GM12873 (cell line): ENCODE measurements at regions not wholly inside any gene's neighbourhood (a gene's known extent, or its start where the extent isn't known, plus 50 kb on each side); places are given as distances from the start of the nearest gene placed in this dataset.

Experiments used
- CTCF ChIP-seq: IDR thresholded peaks from 2 replicates; pipeline ENCODE4 v1.5.1; 2012; ENCODE audit warnings: low read depth, mild to moderate bottlenecking, moderate library complexity, low read length, control low read depth; ENCODE audit not compliant: insufficient read depth; ENCODE audit errors: missing control alignments

DNA sequence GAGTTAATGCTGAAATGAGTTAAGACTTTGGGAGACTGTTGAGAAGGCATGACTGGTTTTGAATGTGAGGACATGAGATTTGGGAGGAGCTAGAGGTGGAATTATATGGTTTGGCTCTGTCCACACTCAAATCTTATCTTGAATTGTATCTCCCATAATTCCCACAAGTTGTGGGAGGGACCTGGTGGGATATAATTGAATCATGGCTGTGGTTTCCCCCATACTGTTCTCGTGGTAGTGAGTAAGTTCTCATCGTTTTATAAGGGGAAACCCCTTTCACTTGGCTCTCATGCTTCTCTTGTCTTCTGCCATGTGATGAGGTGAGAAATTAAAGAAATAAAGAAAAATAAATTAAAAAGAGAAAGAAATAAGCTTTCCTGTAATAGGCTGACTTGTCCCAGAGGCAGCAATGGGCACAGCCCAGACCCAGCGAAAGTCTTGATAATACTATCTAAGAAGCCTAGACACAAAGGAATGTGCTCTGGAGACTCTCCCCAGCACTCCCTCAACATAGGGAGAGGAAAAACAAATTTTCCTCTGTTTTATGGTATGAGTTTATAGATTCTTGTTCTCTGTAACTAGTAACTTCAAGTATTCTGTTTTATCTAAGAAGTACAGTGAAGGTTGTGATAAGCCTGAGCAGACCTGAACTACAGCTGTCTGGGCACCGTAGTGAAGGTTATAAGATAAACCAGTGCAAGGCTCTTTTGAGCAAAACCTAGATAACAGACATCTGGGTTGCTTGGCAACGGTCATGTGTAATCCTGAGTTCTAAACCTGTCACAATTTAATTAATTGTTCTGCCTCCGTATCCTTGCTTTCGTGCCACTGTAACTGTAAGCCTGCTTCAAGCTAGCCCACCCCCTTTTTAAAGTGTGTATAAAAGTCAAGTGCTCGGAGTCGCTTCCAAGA, 88.9 kb upstream of the ECI2 start:
- no peak for TF ChIP-seq CTCF

DNA sequence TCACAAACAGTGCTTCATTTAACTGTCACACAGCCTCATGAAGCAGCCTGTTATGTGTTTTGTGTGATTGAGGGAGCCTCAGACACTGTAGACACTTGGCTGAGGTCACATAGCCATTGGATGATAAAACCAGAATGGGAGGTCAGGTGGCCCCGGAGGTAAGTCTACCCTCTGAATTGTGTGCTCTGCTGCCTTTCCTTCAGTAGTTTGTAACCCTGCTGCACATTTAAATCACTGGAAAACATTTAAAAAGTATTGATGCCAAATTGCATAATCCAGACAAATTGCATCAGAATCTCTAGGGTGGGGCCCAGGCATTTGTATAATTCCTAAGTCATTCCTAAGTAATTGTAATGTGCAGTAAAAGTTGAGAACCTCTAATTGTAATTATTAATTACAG, 85.2 kb upstream of the ECI2 start:
- TF ChIP-seq CTCF = no peak

DNA sequence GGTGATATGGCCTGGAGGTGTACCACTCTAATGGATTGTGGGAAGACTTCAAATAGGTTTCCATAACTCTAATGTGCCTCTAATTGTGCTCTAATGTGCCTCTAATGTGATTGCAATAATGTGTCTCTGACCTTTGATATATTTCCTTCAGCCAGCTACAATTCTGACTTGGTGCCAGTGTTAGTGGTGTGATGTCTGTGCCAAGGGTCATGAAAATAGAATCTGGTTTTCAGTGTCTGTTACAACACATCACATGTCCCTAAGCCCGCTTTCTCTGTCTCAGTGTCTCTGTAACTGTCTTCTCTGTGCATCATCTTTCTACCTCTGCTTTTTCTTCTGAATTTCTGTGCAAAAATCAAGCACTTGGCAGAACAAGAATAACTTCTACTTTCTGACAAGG, 77.2 kb upstream of the ECI2 start:
- TF ChIP-seq CTCF = no peak

GRCh38 chr6:4210629-4211419, 75.4 kb upstream of the ECI2 start:
- TF ChIP-seq CTCF = peak; percentile 82

- TF ChIP-seq CTCF = no peak
Measured at GRCh38 chr6:4209196-4209595, 73.8 kb upstream of the ECI2 start.

DNA sequence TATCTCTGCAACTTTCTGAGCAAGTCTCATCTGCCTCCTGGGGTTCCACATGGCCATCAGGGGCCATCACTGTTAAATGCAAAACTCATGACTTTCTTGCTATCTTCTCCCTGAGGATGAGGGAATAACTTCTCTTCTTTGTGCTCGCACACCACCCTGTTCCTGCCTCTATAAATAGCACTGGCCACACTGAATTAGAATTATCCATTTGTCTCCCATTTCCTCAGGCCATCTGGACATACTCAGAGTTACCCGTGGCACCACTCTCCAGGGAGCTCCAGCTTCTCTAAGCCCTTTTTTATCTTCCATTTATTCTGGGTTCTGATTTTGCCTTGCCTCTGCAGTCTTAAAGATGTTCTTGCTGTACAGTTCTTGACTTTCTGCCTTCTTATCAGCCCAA, 72.8 kb upstream of the ECI2 start:
- no peak for TF ChIP-seq CTCF

GRCh38 chr6:4192627-4193026, 57.3 kb upstream of the ECI2 start:
- TF ChIP-seq CTCF = no peak
